Stomach (tissue), 8 donors: ENCODE measurements at regions not wholly inside any gene's neighbourhood (a gene's known extent, or its start where the extent isn't known, plus 50 kb on each side); places are given as distances from the start of the nearest gene placed in this dataset.

Experiments used
- DNase-seq, 2 donors: peaks; one replicate each; pipeline versions ENCODE4 v3.0.0 to v3.0.0-alpha.2; 2013 to 2019
- H3K27ac ChIP-seq, 5 donors: fragments of 200-600 bp in 4 of 5; sonication (generic) in 4 of 5; one replicate each; pipeline ENCODE4 v1.5.1; 2013 to 2019; ENCODE audit warnings: mild to moderate bottlenecking in 1 of 5, moderate library complexity in 1 of 5
- H3K27me3 ChIP-seq, 3 donors: fragments of 200-600 bp; sonication (generic); one replicate each; pipeline ENCODE4 v1.5.1; 2017 to 2019; ENCODE audit warnings: mixed run types in 1 of 3
- H3K36me3 ChIP-seq, 4 donors: fragments of 200-600 bp; sonication (generic); 1 replicate in 3 of 4; 2 replicates in 1 of 4; pipeline ENCODE4 v1.5.1; 2016 to 2019
- H3K4me1 ChIP-seq, 4 donors: fragments of 200-600 bp; sonication (generic); one replicate each; pipeline ENCODE4 v1.5.1; 2016 to 2019
- H3K4me3 ChIP-seq, 4 donors: fragments of 200-600 bp; sonication (generic) in 3 of 4; one replicate each; pipeline ENCODE4 v1.5.1; 2016 to 2019; ENCODE audit warnings: mild to moderate bottlenecking in 1 of 4
- H3K9me3 ChIP-seq, 4 donors: fragments of 200-600 bp; sonication (generic); one replicate each; pipeline ENCODE4 v1.5.1; 2016 to 2019
- EP300 ChIP-seq: sonication (generic); formaldehyde crosslinking; IDR thresholded peaks from one replicate; pipeline ENCODE4 v1.6.1; 2017; ENCODE audit warnings: antibody characterized with exemption
- POLR2A ChIP-seq, 4 donors: fragments of 450-650 bp; IDR thresholded peaks; one replicate each; pipeline ENCODE4 v1.6.1; 2016; ENCODE audit warnings: antibody characterized with exemption in 4 of 4, control low read depth in 2 of 4, mild to moderate bottlenecking in 1 of 4, moderate library complexity in 1 of 4
- POLR2AphosphoS5 ChIP-seq, 3 donors: sonication (generic); formaldehyde crosslinking; IDR thresholded peaks; one replicate each; pipeline ENCODE4 v1.6.1; 2016; ENCODE audit warnings: antibody characterized with exemption in 3 of 3
- WGBS, 5 donors: extraction: QIAGEN DNeasy Blood & Tissue Kit in 3 of 5; methylation state at CpG; one replicate each; pipeline versions ENCODE4 v1.1.5 to v1.1.7; 2013 to 2018; 5-methylcytosine and 5-hydroxymethylcytosine counted together
- intact Hi-C: fragments of 100-400 bp; cut with DNase I; formaldehyde crosslinking; loops from one replicate; pipeline ENCODE4 v1.15.1; 2023; ENCODE audit warnings: low total_unique reads
- TF ChIP-seq, protein P1 (sequence below), 7 experiments: fragments of 450-650 bp in 4 of 7; fragments of 200-600 bp in 3 of 7; sonication (generic) in 3 of 7; IDR thresholded peaks; one replicate each; pipeline ENCODE4 v1.5.1; 2016 to 2019; ENCODE audit warnings: antibody characterized with exemption in 7 of 7, control low read depth in 2 of 7, mild to moderate bottlenecking in 1 of 7
- donor health status: healthy with polysubstance abuse.
- donor health status: Bipolar disorder and iron deficiency.
- donor health status: healthy.

DNA sequence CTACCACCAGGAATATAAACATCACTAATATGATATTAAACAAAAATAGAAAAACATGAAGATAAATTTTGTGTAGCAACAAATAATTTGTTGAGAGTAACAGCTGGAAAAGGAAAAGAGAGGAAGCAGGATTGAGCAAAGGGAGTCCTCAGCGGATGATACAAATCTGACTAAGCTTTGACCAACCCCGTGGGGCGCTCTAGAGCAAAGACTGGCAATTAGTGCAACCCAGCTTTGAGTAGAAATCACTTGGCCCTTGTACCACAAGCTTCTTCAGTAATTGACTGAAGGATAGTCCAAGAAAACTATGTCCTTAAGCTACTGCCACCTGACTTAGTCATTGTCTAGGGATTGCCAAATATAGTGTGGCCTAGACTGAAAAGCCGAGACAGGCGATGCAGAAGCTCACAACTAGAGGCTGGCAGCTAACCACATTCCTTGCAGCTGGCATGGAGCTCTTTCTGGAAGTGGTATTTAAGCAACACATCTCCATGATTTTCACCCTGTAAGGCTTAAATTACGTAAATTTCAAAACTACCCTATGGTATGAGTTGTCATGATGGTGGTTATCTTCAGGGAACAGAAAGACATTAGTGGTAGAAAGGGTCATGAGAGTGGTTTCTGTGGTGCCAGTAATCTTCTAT lies 396.0 kb downstream of the PDGFC start:
- no peaks in the 10 kb centered on the region for H3K9me3 ChIP-seq
- no peak overlapping the region for H3K27ac ChIP-seq
- whole genome bisulfite sequencing, 5 donors: 84 to 88% (median 86%) methylated on average over 6 of the region's 6 CpGs
- H3K36me3 ChIP-seq: no peaks in the 10 kb centered on the region
- DNase-seq: no peak
- no peaks in the 10 kb centered on the region for H3K4me1 ChIP-seq
- intact Hi-C loops: no loop called here
- no peak for TF ChIP-seq POLR2AphosphoS5 (IDR thresholded peaks at IDR 0.05)
- no peaks in the 10 kb centered on the region for H3K27me3 ChIP-seq
- no peak overlapping the region for H3K4me3 ChIP-seq

DNA sequence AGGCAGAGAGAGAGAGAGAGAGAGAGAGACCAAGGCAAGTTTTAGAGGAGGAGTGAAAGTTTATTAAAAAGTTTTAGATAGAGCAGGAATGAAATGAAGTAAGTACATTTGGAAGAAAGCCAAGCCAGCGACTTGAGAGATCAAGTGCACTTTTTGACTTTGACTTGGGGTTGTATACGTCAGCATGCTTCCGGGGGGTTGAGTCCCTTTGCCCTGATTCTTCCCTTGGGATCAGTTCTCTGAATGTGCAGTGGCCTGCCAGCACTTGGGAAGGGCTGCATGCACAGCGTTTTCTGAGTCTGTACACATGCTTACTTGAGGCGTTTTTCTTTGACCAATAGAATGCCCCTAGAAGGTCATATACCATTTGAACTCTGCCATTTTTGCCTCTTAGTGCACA lies 400.5 kb downstream of the PDGFC start:
- peak in 1 of 2 donors; percentile 14 for DNase-seq
- Histone ChIP-seq H3K36me3 (no peaks in the 10 kb centered on the region), H3K4me1 (no peaks in the 10 kb centered on the region), H3K27ac (no peak overlapping the region), H3K4me3 (no peak overlapping the region), H3K9me3 (no peaks in the 10 kb centered on the region), H3K27me3 (no peaks in the 10 kb centered on the region)
- no peak for TF ChIP-seq POLR2AphosphoS5 (IDR thresholded peaks at IDR 0.05)
- no peak for TF ChIP-seq EP300
- TF ChIP-seq, protein P1, sequence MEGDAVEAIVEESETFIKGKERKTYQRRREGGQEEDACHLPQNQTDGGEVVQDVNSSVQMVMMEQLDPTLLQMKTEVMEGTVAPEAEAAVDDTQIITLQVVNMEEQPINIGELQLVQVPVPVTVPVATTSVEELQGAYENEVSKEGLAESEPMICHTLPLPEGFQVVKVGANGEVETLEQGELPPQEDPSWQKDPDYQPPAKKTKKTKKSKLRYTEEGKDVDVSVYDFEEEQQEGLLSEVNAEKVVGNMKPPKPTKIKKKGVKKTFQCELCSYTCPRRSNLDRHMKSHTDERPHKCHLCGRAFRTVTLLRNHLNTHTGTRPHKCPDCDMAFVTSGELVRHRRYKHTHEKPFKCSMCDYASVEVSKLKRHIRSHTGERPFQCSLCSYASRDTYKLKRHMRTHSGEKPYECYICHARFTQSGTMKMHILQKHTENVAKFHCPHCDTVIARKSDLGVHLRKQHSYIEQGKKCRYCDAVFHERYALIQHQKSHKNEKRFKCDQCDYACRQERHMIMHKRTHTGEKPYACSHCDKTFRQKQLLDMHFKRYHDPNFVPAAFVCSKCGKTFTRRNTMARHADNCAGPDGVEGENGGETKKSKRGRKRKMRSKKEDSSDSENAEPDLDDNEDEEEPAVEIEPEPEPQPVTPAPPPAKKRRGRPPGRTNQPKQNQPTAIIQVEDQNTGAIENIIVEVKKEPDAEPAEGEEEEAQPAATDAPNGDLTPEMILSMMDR (IDR thresholded peaks at IDR 0.05): no peak
- TF ChIP-seq POLR2A (IDR thresholded peaks at IDR 0.05): no peak
- WGBS, 5 donors: 39 to 65% (median 49%) methylated on average over 5 of the region's 5 CpGs
- intact Hi-C loops: no loop called here

DNA sequence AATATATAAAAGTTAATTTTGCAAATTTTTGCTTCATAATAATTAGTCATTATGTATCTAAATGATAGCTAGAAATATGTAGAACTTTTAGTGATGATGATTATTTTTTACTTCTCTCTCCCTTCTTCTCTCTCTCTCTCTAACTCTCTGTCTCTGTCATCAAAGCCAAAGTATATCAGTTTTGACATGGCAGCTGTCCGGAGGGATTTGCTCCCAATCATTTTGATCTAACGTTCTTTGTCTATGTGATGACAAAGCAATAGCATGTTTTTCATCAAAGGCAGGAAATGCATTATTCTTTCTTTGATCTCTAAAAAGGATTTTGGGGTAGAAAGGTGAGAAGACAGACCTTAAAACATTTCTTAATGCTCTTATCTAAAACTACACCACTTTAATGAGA lies 402.1 kb downstream of the PDGFC start:
- intact Hi-C loops: no loop called here
- no peaks in the 10 kb centered on the region for H3K9me3 ChIP-seq
- 61 to 86% (median 78%) methylated on average over 2 of the region's 2 CpGs for WGBS, 5 donors

DNA sequence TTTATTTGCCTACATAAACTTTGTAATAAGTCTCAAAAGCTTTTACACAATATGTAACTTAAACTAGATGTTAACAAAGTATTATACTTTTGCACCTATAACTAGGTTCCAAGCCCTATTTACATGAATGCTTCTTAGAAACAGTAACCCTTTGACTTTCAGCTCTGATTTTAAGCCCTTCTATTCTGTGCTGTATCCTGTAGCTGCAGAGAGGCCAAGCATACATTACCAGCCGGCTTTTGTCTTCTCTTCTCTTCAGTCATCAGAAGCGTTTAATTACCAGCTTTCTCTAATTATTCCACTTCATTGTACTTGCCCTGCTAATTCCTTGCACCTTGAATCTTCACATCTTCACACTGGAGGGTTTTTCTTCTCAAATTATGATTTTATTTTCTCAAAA lies 403.1 kb downstream of the PDGFC start:
- H3K27me3 ChIP-seq: no peaks in the 10 kb centered on the region
- no peaks in the 10 kb centered on the region for H3K4me1 ChIP-seq
- no peaks in the 10 kb centered on the region for H3K9me3 ChIP-seq
- H3K36me3 ChIP-seq: no peaks in the 10 kb centered on the region
- H3K27ac ChIP-seq: no peak overlapping the region
- 42 to 86% (median 51%) methylated on average over 2 of the region's 2 CpGs for whole genome bisulfite sequencing, 5 donors
- no peak for DNase-seq
- TF ChIP-seq POLR2A (IDR thresholded peaks at IDR 0.05): no peak
- TF ChIP-seq, protein P1 (IDR thresholded peaks at IDR 0.05): no peak
- no peak for TF ChIP-seq EP300
- no peak for TF ChIP-seq POLR2AphosphoS5 (IDR thresholded peaks at IDR 0.05)
- intact Hi-C loops: no loop called here
- no peak overlapping the region for H3K4me3 ChIP-seq

More for the DNA sequence above, 402.1 kb downstream of the PDGFC start:
- Histone ChIP-seq H3K4me3 (no peak overlapping the region), H3K4me1 (no peaks in the 10 kb centered on the region), H3K27ac (no peak overlapping the region), H3K36me3 (no peaks in the 10 kb centered on the region), H3K27me3 (no peaks in the 10 kb centered on the region)
- TF ChIP-seq POLR2A (IDR thresholded peaks at IDR 0.05): no peak
- TF ChIP-seq, protein P1 (IDR thresholded peaks at IDR 0.05): no peak
- no peak for TF ChIP-seq EP300
- TF ChIP-seq POLR2AphosphoS5 (IDR thresholded peaks at IDR 0.05): no peak
- no peak for DNase-seq

DNA sequence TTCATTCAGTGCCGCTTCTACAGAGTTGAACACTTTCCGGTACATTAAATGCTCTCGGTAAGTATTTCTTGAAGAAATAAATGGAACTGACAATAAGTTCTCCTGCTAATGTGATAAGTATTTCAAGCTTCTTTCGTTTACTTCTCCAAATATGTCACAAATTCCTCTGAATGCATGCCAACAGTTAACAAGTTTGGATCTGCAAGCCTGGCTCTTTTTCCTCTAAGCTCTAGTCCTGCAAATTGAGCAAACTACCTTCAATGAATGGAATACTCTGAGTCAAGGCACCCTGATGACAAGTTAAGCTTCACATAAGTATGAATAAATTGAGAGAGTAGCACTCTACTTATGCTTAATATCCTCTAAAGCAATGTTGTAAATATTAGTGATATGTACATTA lies 403.6 kb downstream of the PDGFC start:
- Histone ChIP-seq H3K4me3 (no peak overlapping the region), H3K36me3 (no peaks in the 10 kb centered on the region), H3K27ac (no peak overlapping the region), H3K4me1 (no peaks in the 10 kb centered on the region), H3K27me3 (no peaks in the 10 kb centered on the region), H3K9me3 (no peaks in the 10 kb centered on the region)
- intact Hi-C loops: no loop called here
- TF ChIP-seq POLR2AphosphoS5 (IDR thresholded peaks at IDR 0.05) (no peak), EP300 (no peak)
- 72 to 80% (median 76%) methylated on average over 4 of the region's 4 CpGs for WGBS, 5 donors
- DNase-seq: no peak
